WERI-Rb-1 (cell line): ENCODE measurements at regions not wholly inside any gene's neighbourhood (a gene's known extent, or its start where the extent isn't known, plus 50 kb on each side); places are given as distances from the start of the nearest gene placed in this dataset.

ENCODE experiments used
- DNase-seq: peaks from one replicate; pipeline ENCODE4 v3.0.0-alpha.2; 2020
- H3K27ac ChIP-seq: fragments of 250-450 bp; sonication (Bioruptor Pico); 2 replicates; pipeline ENCODE4 v1.5.1; 2020; ENCODE audit warnings: mild to moderate bottlenecking, moderate library complexity
- H3K27me3 ChIP-seq: fragments of 250-450 bp; sonication (Bioruptor Pico); 2 replicates; pipeline ENCODE4 v1.5.1; 2021; ENCODE audit warnings: mild to moderate bottlenecking, low read depth, moderate library complexity; ENCODE audit not compliant: insufficient read depth, severe bottlenecking
- H3K36me3 ChIP-seq: fragments of 250-450 bp; sonication (Bioruptor Pico); 2 replicates; pipeline ENCODE4 v1.5.1; 2020; ENCODE audit warnings: mild to moderate bottlenecking, moderate library complexity
- H3K4me3 ChIP-seq: 2 replicates; pipeline ENCODE4 v1.5.1; 2011; ENCODE audit warnings: low read depth, mild to moderate bottlenecking, control low read depth, low read length
- H3K9me3 ChIP-seq: fragments of 250-450 bp; sonication (Bioruptor Pico); 2 replicates; pipeline ENCODE4 v1.5.1; 2021; ENCODE audit warnings: mild to moderate bottlenecking, moderate library complexity; ENCODE audit not compliant: severe bottlenecking
- CTCF ChIP-seq: IDR thresholded peaks from 2 replicates; pipeline ENCODE4 v1.5.1; 2011; ENCODE audit warnings: low read depth, mild to moderate bottlenecking, control low read depth, inconsistent platforms, low read length

DNA sequence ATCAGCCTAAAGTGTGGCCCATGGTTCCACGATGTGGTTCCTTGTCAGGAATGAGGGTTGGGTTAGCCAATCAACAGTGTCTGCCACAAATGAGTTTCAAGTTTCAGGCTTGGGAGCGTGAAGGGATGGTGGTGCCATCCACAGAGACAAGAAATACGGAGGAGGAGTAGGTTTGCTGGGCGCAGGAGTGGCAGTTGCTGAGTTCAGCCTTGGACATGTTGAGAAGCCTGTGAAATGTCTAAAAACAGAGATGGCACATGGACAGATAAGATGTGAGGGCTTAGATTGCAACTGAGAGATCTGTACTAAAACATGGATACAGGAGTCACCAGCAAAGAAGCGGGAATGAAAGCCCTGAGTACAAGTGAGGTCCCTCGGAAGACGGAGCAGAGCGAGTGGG is 481.0 kb downstream of the BCOR start:
- Histone ChIP-seq H3K27me3 (no peaks in the 10 kb centered on the region), H3K9me3 (no peaks in the 10 kb centered on the region), H3K36me3 (no peaks in the 10 kb centered on the region), H3K27ac (no peak overlapping the region), H3K4me3 (no peak overlapping the region)
- TF ChIP-seq CTCF = no peak
- DNase-seq = no peak

GRCh38 chrX:39618178-39618577 is 479.6 kb downstream of the BCOR start:
- no peak for DNase-seq
- no peak overlapping the region for H3K27ac ChIP-seq
- H3K27me3 ChIP-seq = no peaks in the 10 kb centered on the region
- H3K36me3 ChIP-seq = no peaks in the 10 kb centered on the region
- H3K4me3 ChIP-seq = no peak overlapping the region
- TF ChIP-seq CTCF = no peak
- H3K9me3 ChIP-seq = no peaks in the 10 kb centered on the region

DNA sequence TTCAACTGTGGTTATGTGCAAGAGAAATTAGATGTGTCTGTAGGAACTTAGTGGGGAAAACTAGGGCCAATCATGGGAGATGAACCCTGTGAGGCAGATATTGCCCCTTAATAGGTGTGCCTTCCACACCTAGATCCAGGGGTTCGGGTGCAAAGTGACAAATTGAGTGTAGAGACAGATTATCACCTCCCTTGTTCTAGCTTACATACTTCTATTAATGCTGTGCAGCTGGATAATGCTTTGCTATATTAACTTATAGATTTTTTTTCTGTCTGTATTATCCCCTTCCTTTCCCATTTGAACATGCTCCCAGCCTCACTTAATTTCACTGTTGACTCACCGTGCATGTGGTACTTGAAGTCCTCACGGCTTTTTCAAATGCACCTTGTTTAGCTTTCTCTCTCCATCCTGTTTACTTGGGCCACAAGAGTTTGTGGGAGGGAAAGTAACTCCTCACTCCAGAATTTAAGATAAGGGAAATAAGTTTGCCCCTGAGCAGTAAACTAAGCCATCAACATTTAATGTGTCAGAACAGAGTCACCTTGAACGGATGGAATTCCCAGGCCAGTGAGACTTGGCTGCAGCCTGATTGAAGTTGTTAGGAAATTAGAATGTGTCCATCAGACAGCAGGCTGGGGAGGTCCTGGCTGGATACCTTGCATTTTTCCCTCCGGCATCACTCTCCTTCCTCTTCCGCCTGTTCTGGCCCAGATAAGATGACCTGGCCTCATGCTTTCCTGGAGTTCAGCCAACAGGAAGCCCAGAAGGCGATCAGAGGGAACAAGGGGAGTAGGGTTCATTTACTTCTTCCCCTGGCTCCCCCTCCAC is 478.4 kb downstream of the BCOR start:
- no peak for TF ChIP-seq CTCF
- Histone ChIP-seq H3K36me3 (no peaks in the 10 kb centered on the region), H3K27me3 (no peaks in the 10 kb centered on the region), H3K4me3 (no peak overlapping the region), H3K27ac (no peak overlapping the region), H3K9me3 (no peaks in the 10 kb centered on the region)
- DNase-seq = no peak

DNA sequence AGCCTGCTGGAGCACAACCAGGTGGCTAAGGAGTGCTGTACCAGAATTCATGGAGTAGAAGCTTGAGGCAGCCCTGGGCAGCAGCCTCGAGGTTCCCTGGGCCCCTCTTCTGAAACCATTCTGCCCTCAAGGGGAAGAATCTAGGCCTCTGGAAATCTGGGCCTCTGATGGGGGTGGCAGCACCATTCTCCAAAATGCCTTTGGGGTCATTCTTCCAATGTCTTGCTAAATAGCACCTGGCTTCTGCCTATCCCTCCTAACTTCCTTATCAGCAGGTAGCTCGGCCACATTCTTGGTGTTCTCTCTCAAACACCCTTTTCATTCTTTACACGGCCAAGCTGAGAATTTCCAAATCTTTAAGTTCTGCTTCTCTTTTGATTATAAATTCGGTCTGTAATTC is 473.6 kb downstream of the BCOR start:
- Histone ChIP-seq H3K27me3 (no peaks in the 10 kb centered on the region), H3K27ac (no peak overlapping the region), H3K4me3 (no peak overlapping the region), H3K9me3 (no peaks in the 10 kb centered on the region), H3K36me3 (no peaks in the 10 kb centered on the region)
- DNase-seq = no peak
- TF ChIP-seq CTCF = no peak

DNA sequence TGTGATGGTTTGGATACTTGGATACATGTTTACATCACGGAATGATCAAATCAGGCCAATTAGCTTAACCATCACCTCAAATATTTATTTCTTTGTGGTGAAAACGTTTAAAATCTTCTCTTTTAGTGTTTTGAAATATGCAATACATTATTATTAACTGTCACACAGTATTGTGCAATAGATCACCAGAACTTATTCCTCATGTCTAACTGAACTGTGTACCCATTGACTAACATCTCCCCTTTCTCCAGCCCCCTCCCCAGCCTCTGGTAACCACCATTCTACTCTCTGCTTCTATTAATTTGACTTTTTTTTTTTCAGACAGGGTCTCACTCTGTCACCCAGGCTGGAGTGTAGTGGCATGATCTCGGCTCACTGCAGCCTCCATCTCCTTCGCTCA is 471.9 kb downstream of the BCOR start:
- Histone ChIP-seq H3K27ac (no peak overlapping the region), H3K4me3 (no peak overlapping the region), H3K27me3 (no peaks in the 10 kb centered on the region), H3K36me3 (no peaks in the 10 kb centered on the region), H3K9me3 (no peaks in the 10 kb centered on the region)
- TF ChIP-seq CTCF = no peak
- DNase-seq = no peak

GRCh38 chrX:39626749-39627148 is 471.0 kb downstream of the BCOR start:
- Histone ChIP-seq H3K9me3 (no peaks in the 10 kb centered on the region), H3K4me3 (no peak overlapping the region), H3K27me3 (no peaks in the 10 kb centered on the region), H3K27ac (no peak overlapping the region), H3K36me3 (no peaks in the 10 kb centered on the region)
- TF ChIP-seq CTCF = no peak
- no peak for DNase-seq
